GM20000 (cell line): ENCODE measurements at regions not wholly inside any gene's neighbourhood (a gene's known extent, or its start where the extent isn't known, plus 50 kb on each side); places are given as distances from the start of the nearest gene placed in this dataset.

ENCODE experiments used
- DNase-seq: peaks from one replicate; pipeline ENCODE4 v3.0.0; 2012; ENCODE audit warnings: low spot score
- TF ChIP-seq, protein P1 (sequence below): IDR thresholded peaks from 2 replicates; pipeline ENCODE4 v1.5.1; 2012; ENCODE audit warnings: mild to moderate bottlenecking, control low read depth; ENCODE audit errors: extremely low read depth, missing control alignments

DNA sequence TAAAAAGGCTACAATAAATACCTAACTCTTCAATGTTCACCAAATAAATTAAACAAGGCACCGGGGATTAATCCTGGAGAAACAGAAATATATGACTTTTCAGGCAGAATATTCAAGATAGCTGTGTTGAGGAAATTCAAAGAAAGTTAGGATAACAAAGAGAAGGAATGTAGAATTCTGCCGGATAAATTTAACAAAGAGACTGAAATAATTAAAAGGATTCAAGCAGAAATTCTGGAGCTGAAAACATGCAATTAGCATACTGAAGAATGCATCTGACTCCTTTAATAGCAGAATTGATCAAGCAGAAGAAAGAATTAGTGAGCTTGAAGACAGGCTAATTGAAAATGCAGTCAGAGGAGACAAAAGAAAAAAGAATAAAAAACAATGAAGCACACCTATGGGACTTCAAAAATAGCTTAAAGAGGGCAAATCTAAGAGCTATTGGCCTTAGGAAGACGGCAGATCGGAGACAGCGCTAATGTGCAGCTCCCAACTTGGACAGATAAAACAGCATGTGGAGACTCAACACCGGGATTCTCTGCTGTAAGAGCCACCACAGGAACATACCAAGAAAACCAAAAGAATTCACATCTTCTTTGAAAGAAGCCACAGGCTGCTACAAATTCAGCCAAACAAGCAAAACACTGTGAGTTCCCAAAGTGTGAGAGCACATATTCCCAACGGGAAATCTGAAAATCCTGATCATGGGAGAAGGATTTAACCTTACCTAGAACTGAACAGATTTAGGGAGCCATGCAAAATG, 1290.9 kb downstream of the PCDH18 start:
- TF ChIP-seq, protein P1, sequence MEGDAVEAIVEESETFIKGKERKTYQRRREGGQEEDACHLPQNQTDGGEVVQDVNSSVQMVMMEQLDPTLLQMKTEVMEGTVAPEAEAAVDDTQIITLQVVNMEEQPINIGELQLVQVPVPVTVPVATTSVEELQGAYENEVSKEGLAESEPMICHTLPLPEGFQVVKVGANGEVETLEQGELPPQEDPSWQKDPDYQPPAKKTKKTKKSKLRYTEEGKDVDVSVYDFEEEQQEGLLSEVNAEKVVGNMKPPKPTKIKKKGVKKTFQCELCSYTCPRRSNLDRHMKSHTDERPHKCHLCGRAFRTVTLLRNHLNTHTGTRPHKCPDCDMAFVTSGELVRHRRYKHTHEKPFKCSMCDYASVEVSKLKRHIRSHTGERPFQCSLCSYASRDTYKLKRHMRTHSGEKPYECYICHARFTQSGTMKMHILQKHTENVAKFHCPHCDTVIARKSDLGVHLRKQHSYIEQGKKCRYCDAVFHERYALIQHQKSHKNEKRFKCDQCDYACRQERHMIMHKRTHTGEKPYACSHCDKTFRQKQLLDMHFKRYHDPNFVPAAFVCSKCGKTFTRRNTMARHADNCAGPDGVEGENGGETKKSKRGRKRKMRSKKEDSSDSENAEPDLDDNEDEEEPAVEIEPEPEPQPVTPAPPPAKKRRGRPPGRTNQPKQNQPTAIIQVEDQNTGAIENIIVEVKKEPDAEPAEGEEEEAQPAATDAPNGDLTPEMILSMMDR = no peak
- no peak for DNase-seq

DNA sequence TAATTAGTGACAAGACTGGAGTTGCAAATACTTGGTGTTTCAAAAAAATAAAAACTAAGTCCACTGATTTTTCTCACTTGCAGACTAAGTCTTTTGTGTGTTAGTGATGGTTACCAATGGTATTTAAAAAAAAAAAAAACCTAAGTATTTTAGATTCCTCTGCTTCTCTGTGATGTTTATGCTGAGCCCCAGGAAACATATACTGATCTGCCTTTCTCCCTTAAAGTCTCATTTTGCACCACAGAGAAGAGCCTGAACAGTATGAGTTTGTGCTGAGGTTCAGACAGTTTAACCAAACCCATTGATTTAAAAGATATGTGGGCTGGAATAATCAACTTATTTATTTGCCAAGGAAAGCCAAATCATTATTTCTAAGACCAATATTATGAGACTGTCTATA, 1305.0 kb downstream of the PCDH18 start:
- TF ChIP-seq, protein P1 = no peak
- no peak for DNase-seq

DNA sequence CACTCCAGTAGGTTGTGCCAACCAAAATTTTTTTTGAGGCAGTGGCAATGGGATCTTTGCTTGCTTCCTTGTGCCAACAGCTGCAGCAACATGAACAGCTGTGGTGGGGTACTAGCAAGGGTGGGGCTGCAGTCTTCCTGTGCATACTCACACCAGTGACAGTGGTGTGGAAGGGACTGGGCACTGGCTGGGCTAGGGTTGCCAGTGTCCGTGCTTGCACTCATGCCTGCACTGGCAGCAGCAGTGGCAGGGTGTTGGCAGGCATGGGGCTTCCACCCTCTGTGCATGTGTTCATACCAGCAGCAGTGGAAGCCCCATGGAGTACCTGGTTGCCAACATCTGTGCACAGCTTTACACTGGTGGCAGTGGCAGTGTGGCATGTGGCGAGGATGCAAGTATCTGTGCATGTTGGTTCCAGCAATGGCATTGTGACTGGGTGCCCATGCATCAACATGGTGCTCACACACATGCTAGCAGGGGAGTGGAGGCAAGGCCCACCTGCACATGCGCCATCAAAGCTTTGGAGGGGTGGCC, 1312.6 kb downstream of the PCDH18 start:
- TF ChIP-seq, protein P1 = no peak
- DNase-seq = no peak

GRCh38 chr4:136203199-136203598, 1329.1 kb downstream of the PCDH18 start:
- no peak for DNase-seq
- TF ChIP-seq, protein P1 = no peak

GRCh38 chr4:136198358-136198757, 1333.9 kb downstream of the PCDH18 start:
- TF ChIP-seq, protein P1 = no peak

DNA sequence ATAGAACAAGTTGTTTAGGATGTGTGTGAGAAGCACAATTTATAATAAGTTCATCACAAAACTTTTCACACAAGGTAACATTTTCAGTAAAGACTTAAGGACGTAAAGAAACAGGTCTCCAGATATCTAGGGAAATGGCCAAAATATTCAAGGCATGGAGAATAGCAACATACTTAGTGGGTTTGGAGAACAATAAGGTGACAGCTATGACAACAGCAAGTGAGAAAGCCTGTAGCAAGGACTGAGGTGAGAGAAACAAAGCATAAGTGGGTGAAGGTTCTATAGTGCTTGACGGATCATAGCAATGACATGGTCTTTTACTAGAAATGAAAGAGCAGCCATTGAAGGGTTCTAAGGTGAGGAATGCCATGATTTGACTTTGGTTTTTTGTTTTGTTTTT, 1337.3 kb downstream of the PCDH18 start:
- DNase-seq = no peak

More at GRCh38 chr4:136198358-136198757, 1333.9 kb downstream of the PCDH18 start:
- no peak for DNase-seq

GRCh38 chr4:136186650-136187049, 1345.6 kb downstream of the PCDH18 start:
- TF ChIP-seq, protein P1 = no peak
- no peak for DNase-seq

More for the DNA sequence above, 1337.3 kb downstream of the PCDH18 start:
- TF ChIP-seq, protein P1 = no peak
